Hepatocyte (in vitro differentiated cells): ENCODE measurements at regions not wholly inside any gene's neighbourhood (a gene's known extent, or its start where the extent isn't known, plus 50 kb on each side); places are given as distances from the start of the nearest gene placed in this dataset.

Source experiments
- EZH2phosphoT487 ChIP-seq: fragments of 200-600 bp; sonication (generic); IDR thresholded peaks from one replicate; pipeline ENCODE4 v1.6.1; 2018; ENCODE audit warnings: antibody characterized with exemption, mild to moderate bottlenecking, low read depth, moderate library complexity; ENCODE audit not compliant: unreplicated experiment, severe bottlenecking
- TF ChIP-seq, protein P1 (sequence below): fragments of 200-600 bp; sonication (generic); IDR thresholded peaks from 2 replicates; pipeline ENCODE4 v1.5.1; 2016; ENCODE audit warnings: antibody characterized with exemption, mild to moderate bottlenecking; ENCODE audit not compliant: poor library complexity

DNA sequence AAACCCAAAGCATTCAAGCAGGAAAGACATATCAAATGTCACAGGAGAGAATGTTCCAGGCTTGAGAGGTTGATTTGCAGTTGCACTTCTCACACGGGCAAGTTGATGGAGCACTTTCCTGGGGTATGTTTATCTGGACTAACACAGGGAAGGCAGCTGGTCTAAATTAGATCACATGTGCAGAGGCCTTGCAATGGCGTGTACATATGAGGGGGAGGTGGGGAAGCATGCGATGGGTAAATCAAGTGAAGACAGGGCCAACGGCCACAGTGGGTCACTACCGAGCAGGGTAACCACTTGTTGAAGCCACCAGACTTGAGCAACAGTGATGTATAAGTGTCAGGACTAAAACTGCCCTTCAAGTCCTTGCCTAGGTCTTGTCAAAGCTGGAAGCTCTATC is 156.6 kb upstream of the MAF start:
- TF ChIP-seq, protein P1, sequence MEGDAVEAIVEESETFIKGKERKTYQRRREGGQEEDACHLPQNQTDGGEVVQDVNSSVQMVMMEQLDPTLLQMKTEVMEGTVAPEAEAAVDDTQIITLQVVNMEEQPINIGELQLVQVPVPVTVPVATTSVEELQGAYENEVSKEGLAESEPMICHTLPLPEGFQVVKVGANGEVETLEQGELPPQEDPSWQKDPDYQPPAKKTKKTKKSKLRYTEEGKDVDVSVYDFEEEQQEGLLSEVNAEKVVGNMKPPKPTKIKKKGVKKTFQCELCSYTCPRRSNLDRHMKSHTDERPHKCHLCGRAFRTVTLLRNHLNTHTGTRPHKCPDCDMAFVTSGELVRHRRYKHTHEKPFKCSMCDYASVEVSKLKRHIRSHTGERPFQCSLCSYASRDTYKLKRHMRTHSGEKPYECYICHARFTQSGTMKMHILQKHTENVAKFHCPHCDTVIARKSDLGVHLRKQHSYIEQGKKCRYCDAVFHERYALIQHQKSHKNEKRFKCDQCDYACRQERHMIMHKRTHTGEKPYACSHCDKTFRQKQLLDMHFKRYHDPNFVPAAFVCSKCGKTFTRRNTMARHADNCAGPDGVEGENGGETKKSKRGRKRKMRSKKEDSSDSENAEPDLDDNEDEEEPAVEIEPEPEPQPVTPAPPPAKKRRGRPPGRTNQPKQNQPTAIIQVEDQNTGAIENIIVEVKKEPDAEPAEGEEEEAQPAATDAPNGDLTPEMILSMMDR = no peak
- TF ChIP-seq EZH2phosphoT487 = no peak
